ENCODE measurements at regions not wholly inside any gene's neighbourhood (a gene's known extent, or its start where the extent isn't known, plus 50 kb on each side); places are given as distances from the start of the nearest gene placed in this dataset.
"Not testable (repeated sequence)": the region's sequence is repeated elsewhere in the genome, so short reads cannot be mapped to it uniquely, and the experiment has no call there.

DNA sequence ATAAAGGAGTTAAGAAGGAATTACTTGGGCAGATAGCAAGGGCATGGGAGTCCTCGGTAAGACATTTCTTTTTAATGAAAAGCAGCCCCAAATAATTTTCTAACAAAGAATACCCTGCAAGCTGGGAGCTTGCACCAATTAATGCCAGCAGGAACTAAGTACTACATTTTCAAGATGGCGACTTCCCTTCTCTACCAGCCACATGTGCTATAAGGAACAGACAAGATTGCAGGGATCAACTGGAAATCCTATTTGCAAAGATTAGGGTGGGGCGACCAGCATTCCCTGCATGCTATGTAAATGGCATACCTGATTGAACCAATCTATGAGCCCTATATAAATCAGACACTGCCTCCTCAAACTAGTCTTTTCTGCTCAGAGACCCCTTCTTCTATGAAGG is 827.5 kb downstream of the ADCYAP1 start:
- DNase-seq, result no peak

DNA sequence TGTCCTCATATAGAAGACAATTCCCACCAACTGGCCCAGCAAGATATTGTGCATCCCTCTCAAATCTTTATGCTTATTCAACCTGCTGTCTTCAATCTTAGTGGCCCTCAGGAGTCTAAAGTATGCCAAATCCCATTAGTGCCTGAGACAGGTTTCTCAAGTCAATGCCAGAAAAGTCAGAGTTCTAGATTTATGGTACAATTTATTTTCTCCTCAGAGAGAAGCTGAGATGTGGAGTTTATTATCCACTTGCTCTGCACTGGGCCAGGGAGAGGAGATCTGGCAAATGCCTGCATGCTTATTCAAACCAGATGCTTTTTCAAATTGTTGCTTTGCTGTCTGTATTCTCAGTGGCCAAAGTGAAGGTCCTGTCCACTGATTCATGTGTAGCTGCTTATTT is 825.2 kb downstream of the METTL4 start:
- DNase-seq, result no peak

DNA sequence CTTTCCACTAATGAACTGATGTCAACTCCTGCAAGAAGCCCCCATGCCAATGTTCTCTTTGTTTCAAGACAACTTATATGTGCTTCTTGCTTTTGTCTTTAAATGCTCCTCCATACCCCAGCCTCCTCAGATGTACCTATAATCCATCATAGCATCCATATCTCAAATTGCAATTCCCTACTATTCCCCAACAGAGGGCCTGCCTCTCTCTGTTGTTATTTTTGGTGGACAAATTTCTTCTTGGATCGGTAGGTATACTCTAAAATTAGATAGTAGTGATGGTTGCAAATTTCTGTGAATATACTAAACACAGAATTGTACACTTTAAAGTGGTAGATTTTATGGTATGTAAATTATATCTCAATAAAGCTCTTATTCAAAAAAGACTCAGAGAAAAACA is 820.1 kb downstream of the METTL4 start:
- no peak for DNase-seq

DNA sequence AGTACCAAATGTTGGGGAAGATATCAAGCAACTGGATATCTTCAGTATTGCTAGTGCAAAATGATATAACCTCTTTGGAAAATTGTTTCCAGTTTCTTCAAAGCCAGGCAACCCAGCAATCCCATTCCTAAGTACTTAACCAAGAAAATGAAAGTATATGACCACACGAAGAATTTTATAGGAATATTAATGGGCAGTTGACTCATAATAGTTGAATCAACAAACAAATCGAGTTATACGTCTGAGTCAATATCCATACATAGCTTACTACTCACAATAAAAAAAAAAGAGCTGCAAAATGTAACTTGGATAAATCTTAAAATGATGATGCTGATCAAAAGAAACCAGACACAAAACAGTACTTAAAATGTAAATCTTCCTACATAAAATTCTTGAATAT is 810.4 kb downstream of the METTL4 start:
- DNase-seq, result no peak

- no peak for DNase-seq
Measured at GRCh38 chr18:1774261-1774660, 797.0 kb downstream of the METTL4 start.

- DNase-seq, result no peak
Measured at GRCh38 chr18:1777843-1778242, 793.5 kb downstream of the METTL4 start.

GRCh38 chr18:1778496-1779178 is 792.7 kb downstream of the METTL4 start:
- no peak for DNase-seq

- no peak for DNase-seq
Measured at GRCh38 chr18:1779587-1779986, 791.7 kb downstream of the METTL4 start.

GRCh38 chr18:1784113-1784512 is 787.2 kb downstream of the METTL4 start:
- DNase-seq, result no peak

DNA sequence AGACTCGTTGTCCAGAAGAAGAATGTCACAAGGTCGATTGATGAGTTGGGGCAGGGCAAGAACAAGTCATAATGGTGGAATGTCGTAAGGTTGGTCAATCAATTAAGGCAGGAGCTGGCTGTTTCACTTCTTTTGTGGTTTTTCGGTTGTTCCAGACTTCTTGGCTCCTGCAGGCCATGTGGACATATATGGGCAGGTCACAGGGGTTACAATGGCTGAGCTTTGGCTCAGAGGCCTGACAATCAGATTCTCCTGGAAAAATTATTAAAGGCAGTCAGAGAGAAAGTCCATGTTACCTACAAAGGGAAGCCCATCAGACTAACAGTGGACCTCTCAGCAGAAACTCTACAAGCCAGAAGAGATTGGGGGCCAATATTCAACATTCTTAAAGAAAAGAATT is 785.3 kb downstream of the METTL4 start:
- not testable (repeated sequence) for DNase-seq

DNA sequence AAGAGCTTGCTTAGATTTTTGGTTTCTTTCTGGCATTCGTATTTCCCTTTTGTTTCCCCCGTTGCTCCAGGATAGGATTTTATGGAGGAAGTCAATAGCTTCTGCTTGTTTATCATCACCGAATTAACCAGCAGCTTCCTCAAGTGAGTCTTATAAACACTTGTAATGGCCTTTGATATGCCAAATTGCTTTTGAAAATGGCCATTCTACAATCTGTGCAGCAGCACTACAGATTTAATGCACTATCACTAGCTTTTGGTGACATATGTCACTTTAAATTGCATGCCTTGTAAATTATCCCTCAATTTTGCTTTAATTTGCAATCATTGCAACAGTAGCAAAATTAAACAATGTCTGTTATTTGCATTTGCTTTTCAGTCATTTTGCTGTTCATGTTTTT is 774.7 kb downstream of the METTL4 start:
- no peak for DNase-seq

- no peak for DNase-seq
Measured at GRCh38 chr18:1797235-1797634, 774.1 kb downstream of the METTL4 start.

DNA sequence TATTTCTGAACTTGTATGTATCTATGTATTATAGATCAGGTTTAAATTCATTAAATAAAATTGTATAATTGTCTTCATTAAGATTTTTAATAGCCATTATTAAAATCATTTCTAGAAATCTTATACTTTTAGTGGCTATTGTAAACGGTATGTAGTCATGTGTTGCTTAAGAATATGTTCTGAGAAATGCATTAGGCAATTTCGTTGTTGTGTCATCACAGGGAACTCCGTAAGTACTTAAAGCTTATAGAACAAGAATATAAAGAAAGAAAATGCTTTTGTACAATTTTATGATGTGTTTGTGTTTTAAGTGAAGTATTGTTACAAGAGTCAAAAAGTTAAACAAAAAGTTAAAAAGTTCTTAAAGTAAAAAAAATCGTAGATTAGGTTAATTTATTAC is 765.8 kb downstream of the METTL4 start:
- no peak for DNase-seq

GRCh38 chr18:1806884-1807615 is 764.3 kb downstream of the METTL4 start:
- DNase-seq, result no peak

DNA sequence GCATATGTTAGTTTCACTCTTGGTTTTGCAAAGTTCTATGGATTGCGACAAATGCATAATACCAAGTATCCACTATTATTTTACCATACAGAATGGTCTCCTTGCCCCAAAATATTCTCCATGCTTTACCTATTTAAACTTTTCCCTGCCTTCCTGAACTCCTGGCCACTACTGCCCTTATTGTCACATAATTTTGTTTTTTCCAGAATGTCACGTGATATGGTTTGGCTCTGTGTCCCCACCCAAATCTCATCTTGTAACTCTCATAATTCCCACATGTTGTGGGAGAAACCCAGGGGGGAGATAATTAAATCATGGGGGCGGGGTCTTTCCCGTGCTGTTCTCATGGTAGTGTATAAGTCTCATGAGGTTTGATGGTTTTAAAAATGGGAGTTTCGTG is 760.0 kb downstream of the METTL4 start:
- no peak for DNase-seq

GRCh38 chr18:1825296-1825695 is 746.0 kb downstream of the METTL4 start:
- no peak for DNase-seq

- no peak for DNase-seq
Measured at GRCh38 chr18:1840878-1841277, 730.4 kb downstream of the METTL4 start.

DNA sequence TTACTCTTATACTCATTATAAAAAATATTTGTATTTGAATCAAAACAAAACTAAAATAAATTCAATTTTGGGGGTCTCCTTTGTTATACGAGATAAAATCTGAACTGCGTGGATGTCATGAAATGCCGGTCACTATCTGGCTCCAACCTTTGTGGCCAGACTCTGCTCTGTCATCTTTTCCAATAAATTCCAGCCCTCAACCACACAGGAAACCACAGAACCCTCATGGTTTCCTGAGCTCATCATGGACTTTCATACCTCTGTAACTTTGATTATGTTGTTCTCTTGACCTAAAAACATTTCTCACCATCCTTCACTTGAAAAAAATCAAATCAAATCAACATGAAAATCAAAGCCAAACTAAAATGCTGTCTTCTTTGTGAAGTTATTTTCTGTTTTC is 724.7 kb downstream of the METTL4 start:
- no peak for DNase-seq

DNA sequence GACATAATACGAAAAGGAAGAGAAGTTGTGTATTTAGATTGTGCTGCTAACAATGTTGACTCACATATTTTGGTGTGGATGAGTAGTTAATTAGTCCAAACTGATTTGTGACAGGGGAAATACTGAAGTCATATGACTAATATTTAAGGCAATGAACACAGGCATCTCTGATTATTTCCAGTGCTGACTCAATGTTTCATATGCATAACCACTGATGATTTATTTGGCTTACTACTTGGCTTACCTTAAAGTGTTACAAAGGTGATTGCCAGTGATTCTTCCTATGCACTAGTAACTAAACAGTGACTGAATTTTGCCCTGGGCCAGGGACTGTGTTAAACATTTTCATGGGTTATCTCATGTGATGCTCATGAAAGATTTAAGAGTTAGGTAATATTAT is 722.6 kb downstream of the METTL4 start:
- no peak for DNase-seq

DNA sequence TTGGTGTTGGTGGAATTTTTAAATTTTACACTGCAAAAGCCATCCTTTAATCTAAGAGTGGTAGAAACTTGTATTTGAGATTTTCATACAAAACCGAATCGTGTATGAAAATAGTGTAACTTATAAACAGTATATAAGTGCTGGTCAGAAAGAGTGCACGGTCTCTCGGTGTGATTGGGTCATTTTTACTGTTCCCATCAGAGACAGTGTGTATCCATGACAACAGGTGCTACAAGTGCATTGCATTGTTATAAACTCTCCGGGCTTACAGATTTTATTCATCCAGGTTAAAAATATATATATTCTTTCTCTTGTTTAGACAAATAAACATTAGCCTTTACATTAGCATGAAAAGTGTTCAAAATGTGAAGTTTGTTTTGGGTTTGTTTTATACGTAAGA is 721.9 kb downstream of the METTL4 start:
- no peak for DNase-seq

DNA sequence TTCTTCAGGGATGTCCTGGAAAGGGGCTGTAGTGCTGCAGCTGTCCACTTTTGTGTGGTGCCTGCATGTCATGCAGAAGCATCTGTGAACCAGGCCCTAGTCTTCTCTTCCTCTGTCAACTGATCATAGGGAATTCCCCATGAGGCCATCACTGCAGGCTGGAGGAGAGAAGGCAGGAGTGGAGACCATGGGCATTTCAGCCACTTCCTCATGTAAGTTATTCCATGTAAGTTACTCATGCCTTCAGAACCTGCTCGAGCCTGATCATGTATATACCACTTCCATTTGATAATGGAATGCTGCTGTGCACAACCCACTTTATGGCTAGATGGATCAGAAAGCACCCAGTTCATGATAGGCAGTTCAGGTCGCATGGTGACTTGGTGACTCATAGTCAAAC is 714.0 kb downstream of the METTL4 start:
- DNase-seq, result not testable (repeated sequence)

DNA sequence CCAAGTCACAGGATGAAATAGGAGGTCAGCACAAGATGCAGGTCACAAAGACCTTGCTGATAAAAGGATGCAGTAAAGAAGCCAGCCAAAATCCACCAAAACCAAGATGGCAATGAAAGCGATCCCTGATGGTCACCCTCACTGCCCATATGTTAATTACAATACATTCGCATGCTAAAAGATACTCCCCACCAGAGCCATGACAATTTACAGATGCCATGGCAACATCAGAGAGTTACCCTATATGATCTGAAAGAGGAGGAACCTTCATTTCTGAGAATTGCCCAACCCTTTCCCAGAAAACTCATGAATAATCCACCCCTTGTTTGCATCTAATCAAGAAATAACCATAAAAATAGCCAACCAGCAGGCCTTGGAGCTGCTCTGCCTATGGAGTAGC is 709.8 kb downstream of the METTL4 start:
- DNase-seq, result no peak

GRCh38 chr18:1865869-1866268 is 705.4 kb downstream of the METTL4 start:
- DNase-seq, result no peak

- no peak for DNase-seq
Measured at GRCh38 chr18:1872274-1872673, 699.0 kb downstream of the METTL4 start.

- no peak for DNase-seq
Measured at GRCh38 chr18:1875219-1875618, 696.1 kb downstream of the METTL4 start.
